ENCODE measurements at regions not wholly inside any gene's neighbourhood (a gene's known extent, or its start where the extent isn't known, plus 50 kb on each side); places are given as distances from the start of the nearest gene placed in this dataset.

- TF ChIP-seq, protein P1, sequence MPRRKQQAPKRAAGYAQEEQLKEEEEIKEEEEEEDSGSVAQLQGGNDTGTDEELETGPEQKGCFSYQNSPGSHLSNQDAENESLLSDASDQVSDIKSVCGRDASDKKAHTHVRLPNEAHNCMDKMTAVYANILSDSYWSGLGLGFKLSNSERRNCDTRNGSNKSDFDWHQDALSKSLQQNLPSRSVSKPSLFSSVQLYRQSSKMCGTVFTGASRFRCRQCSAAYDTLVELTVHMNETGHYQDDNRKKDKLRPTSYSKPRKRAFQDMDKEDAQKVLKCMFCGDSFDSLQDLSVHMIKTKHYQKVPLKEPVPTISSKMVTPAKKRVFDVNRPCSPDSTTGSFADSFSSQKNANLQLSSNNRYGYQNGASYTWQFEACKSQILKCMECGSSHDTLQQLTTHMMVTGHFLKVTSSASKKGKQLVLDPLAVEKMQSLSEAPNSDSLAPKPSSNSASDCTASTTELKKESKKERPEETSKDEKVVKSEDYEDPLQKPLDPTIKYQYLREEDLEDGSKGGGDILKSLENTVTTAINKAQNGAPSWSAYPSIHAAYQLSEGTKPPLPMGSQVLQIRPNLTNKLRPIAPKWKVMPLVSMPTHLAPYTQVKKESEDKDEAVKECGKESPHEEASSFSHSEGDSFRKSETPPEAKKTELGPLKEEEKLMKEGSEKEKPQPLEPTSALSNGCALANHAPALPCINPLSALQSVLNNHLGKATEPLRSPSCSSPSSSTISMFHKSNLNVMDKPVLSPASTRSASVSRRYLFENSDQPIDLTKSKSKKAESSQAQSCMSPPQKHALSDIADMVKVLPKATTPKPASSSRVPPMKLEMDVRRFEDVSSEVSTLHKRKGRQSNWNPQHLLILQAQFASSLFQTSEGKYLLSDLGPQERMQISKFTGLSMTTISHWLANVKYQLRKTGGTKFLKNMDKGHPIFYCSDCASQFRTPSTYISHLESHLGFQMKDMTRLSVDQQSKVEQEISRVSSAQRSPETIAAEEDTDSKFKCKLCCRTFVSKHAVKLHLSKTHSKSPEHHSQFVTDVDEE (CRISPR knock-in tag; IDR thresholded peaks at IDR 0.05) = no peak
- TF ChIP-seq PATZ1 (CRISPR knock-in tag; IDR thresholded peaks at IDR 0.05; ENCODE audit: borderline replicate concordance) = no peak
- no peak for TF ChIP-seq TOX (CRISPR knock-in tag; IDR thresholded peaks at IDR 0.05; ENCODE audit: borderline replicate concordance)
- no peak for TF ChIP-seq ZC3H10 (CRISPR knock-in tag; IDR thresholded peaks at IDR 0.05)
These were observed 836.9 kb upstream of the FANCL start (continued) for GRCh38 chr2:59077981-59078531.

DNA sequence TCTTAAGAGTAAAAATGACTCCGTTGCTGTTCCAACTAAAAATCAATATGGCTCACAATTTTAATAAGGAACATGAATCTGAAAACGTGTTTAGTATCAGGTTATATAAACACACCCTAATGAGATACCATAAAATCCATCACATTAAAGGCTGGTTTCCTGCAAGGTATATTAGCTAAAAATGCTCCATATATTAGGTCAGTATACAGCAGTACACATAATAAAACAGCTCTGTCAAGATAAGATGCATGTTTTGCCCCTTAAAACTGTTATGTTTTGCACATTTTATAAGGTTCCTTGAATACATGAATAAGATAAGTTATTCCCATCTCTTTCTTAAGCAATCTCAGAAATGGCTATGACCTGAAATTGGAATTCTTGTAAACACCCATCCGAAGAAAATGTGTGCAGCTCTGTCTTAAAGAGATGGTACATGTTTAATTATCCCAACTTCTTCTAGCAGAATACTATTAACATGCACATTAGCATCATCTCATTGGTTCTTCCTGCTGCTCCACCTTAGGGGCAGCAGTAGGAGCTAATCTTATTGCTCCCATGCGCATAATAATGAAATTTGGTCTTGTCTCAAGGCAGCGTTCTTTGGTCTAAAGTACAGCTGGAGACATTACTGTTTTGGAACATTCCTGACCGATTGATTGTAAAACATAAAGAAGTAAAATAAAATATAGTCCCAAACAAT lies 836.1 kb upstream of the FANCL start:
- TF ChIP-seq, protein P2, sequence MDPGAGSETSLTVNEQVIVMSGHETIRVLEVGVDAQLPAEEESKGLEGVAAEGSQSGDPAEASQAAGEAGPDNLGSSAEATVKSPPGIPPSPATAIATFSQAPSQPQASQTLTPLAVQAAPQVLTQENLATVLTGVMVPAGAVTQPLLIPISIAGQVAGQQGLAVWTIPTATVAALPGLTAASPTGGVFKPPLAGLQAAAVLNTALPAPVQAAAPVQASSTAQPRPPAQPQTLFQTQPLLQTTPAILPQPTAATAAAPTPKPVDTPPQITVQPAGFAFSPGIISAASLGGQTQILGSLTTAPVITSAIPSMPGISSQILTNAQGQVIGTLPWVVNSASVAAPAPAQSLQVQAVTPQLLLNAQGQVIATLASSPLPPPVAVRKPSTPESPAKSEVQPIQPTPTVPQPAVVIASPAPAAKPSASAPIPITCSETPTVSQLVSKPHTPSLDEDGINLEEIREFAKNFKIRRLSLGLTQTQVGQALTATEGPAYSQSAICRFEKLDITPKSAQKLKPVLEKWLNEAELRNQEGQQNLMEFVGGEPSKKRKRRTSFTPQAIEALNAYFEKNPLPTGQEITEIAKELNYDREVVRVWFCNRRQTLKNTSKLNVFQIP (CRISPR knock-in tag; IDR thresholded peaks at IDR 0.05; ENCODE audit: borderline replicate concordance, low read depth) = no peak
- TF ChIP-seq ZNF8 (CRISPR knock-in tag; IDR thresholded peaks at IDR 0.05) = no peak
- no peak for TF ChIP-seq ZFP3 (CRISPR knock-in tag; IDR thresholded peaks at IDR 0.05)
- TF ChIP-seq BACH2 (CRISPR knock-in tag; IDR thresholded peaks at IDR 0.05; ENCODE audit: borderline replicate concordance) = no peak
- TF ChIP-seq TOX (CRISPR knock-in tag; IDR thresholded peaks at IDR 0.05; ENCODE audit: borderline replicate concordance) = no peak
- TF ChIP-seq PPARA (CRISPR knock-in tag; IDR thresholded peaks at IDR 0.05; ENCODE audit: borderline replicate concordance) = no peak
- TF ChIP-seq ZNF565 (CRISPR knock-in tag; conservative IDR thresholded peaks at IDR 0.05; ENCODE audit: low read depth) = no peak
- TF ChIP-seq ESRRG (CRISPR knock-in tag; IDR thresholded peaks at IDR 0.05) = no peak
- TF ChIP-seq, protein P1 (CRISPR knock-in tag; IDR thresholded peaks at IDR 0.05) = no peak
- no peak for ATAC-seq

GRCh38 chr2:59076079-59076619 lies 835.0 kb upstream of the FANCL start:
- no peak for ATAC-seq
- TF ChIP-seq, protein P2 (CRISPR knock-in tag; IDR thresholded peaks at IDR 0.05; ENCODE audit: borderline replicate concordance, low read depth) = no peak
- no peak for TF ChIP-seq RARB (CRISPR knock-in tag; IDR thresholded peaks at IDR 0.05)
- TF ChIP-seq GLIS3 (CRISPR knock-in tag; IDR thresholded peaks at IDR 0.05) = no peak
- no peak for TF ChIP-seq ZNF565 (CRISPR knock-in tag; conservative IDR thresholded peaks at IDR 0.05; ENCODE audit: low read depth)

- TF ChIP-seq ZFP30 (CRISPR knock-in tag; IDR thresholded peaks at IDR 0.05) (no peak), ZFP3 (CRISPR knock-in tag; IDR thresholded peaks at IDR 0.05) (no peak), ARNTL (CRISPR knock-in tag; IDR thresholded peaks at IDR 0.05; ENCODE audit: borderline replicate concordance, low read depth) (no peak), OSR1 (CRISPR knock-in tag; IDR thresholded peaks at IDR 0.05) (no peak), GLIS3 (CRISPR knock-in tag; IDR thresholded peaks at IDR 0.05) (no peak)
- TF ChIP-seq, protein P3, sequence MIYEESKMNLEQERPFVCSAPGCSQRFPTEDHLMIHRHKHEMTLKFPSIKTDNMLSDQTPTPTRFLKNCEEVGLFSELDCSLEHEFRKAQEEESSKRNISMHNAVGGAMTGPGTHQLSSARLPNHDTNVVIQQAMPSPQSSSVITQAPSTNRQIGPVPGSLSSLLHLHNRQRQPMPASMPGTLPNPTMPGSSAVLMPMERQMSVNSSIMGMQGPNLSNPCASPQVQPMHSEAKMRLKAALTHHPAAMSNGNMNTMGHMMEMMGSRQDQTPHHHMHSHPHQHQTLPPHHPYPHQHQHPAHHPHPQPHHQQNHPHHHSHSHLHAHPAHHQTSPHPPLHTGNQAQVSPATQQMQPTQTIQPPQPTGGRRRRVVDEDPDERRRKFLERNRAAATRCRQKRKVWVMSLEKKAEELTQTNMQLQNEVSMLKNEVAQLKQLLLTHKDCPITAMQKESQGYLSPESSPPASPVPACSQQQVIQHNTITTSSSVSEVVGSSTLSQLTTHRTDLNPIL (CRISPR knock-in tag; IDR thresholded peaks at IDR 0.05; ENCODE audit: low read depth) = no peak
- TF ChIP-seq, protein P2 (CRISPR knock-in tag; IDR thresholded peaks at IDR 0.05; ENCODE audit: borderline replicate concordance, low read depth) = no peak
- no peak for ATAC-seq
These were observed 832.9 kb upstream of the FANCL start for GRCh38 chr2:59074071-59074470.
